ENCODE measurements at regions not wholly inside any gene's neighbourhood (a gene's known extent, or its start where the extent isn't known, plus 50 kb on each side); places are given as distances from the start of the nearest gene placed in this dataset.

GRCh38 chr9:107431461-107431860 is 58.1 kb downstream of the KLF4 start:
- TF ChIP-seq CTCF (conservative IDR thresholded peaks at IDR 0.05 in 1 of 2, IDR thresholded peaks at IDR 0.05 in 1 of 2; ENCODE audit: low read depth in 1 of 2, low read length in 2 of 2) (no peak), EZH2 (IDR thresholded peaks at IDR 0.05; ENCODE audit: low read length, missing control alignments) (no peak)
